Small intestine (tissue), 7 donors: ENCODE measurements at regions not wholly inside any gene's neighbourhood (a gene's known extent, or its start where the extent isn't known, plus 50 kb on each side); places are given as distances from the start of the nearest gene placed in this dataset.
"Not testable (repeated sequence)": the region's sequence is repeated elsewhere in the genome, so short reads cannot be mapped to it uniquely, and the experiment has no call there.

Experiments used
- DNase-seq, 2 donors: peaks; one replicate each; pipeline versions ENCODE4 v3.0.0 to v3.0.0-alpha.2; 2013
- FAIRE-seq: peaks from 2 replicates; lab custom pipeline; 2012; peaks lifted over from hg19 to GRCh38; lab: Jason Lieb, UNC
- H3K27ac ChIP-seq, 3 donors: one replicate each; pipeline ENCODE4 v1.5.1; 2013; ENCODE audit warnings: low read length in 2 of 3, mild to moderate bottlenecking in 2 of 3, control low read depth in 1 of 3, inconsistent platforms in 1 of 3, low read depth in 1 of 3, moderate library complexity in 1 of 3
- H3K27me3 ChIP-seq, 3 donors: one replicate each; pipeline ENCODE4 v1.6.1; 2013; ENCODE audit warnings: low read length in 3 of 3, inconsistent platforms in 1 of 3; ENCODE audit not compliant: control insufficient read depth in 3 of 3, insufficient read depth in 3 of 3
- H3K36me3 ChIP-seq, 3 donors: one replicate each; pipeline ENCODE4 v1.6.1; 2013; ENCODE audit warnings: low read length in 3 of 3, inconsistent platforms in 1 of 3, low read depth in 1 of 3, mild to moderate bottlenecking in 1 of 3, moderate library complexity in 1 of 3; ENCODE audit not compliant: control insufficient read depth in 3 of 3, insufficient read depth in 2 of 3
- H3K4me1 ChIP-seq, 3 donors: one replicate each; pipeline ENCODE4 v1.6.1; 2013; ENCODE audit warnings: low read length in 2 of 3, inconsistent platforms in 1 of 3, low read depth in 1 of 3, mild to moderate bottlenecking in 1 of 3, moderate library complexity in 1 of 3; ENCODE audit not compliant: control insufficient read depth in 3 of 3, insufficient read depth in 2 of 3
- H3K4me3 ChIP-seq, 3 donors: one replicate each; pipeline ENCODE4 v1.5.1; 2013; ENCODE audit warnings: low read length in 3 of 3, control low read depth in 1 of 3, inconsistent platforms in 1 of 3, low read depth in 1 of 3, mild to moderate bottlenecking in 1 of 3, moderate library complexity in 1 of 3
- H3K9me3 ChIP-seq, 2 donors: one replicate each; pipeline ENCODE4 v1.6.1; 2013; ENCODE audit warnings: low read depth in 1 of 2, low read length in 1 of 2; ENCODE audit not compliant: control insufficient read depth in 2 of 2, insufficient read depth in 1 of 2
- WGBS, 3 donors: extraction: QIAGEN DNeasy Blood & Tissue Kit; methylation state at CpG; one replicate each; pipeline ENCODE4 v1.1.7; 2013; 5-methylcytosine and 5-hydroxymethylcytosine counted together
- donor health status: healthy with polysubstance abuse.
- donor health status: control.
- donor health status: control.
- donor health status: Bipolar disorder and iron deficiency.
- donor health status: healthy.

GRCh38 chr7:91463330-91463729, 199.1 kb downstream of the FZD1 start:
- Histone ChIP-seq H3K27ac (no peak overlapping the region), H3K4me1 (no peaks in the 10 kb centered on the region), H3K4me3 (no peak overlapping the region), H3K36me3 (no peaks in the 10 kb centered on the region), H3K9me3 (peaks cover 0 to 2% of the 10 kb centered on the region in 2 donors), H3K27me3 (no peaks in the 10 kb centered on the region)
- DNase-seq (no peak), FAIRE-seq (no peak)
- 80 to 89% (median 86%) methylated on average over 14 to 15 of the region's 15 CpGs for WGBS, 3 donors

DNA sequence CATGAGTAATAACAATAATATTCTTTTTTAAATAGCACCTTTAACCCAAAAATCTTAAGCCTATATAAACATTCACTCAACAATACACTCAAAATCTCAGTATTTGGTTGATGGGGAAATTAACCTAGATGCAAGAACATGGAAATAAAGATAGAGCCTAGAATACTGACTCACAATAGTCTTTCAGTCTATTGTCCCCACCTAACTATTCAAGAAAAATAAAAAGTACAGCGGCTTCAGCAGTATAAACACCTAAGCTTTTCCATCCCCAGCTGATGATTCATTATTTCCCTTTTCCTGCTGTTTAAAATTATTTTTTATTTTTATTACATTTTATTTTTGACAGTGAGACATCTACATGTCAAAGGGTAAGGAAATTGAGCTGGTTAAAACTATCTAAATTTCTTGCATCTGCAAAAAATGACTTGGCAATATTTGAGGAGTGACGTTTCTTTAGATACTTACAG, 201.4 kb downstream of the FZD1 start:
- Histone ChIP-seq H3K9me3 (peaks cover 0 to 2% of the 10 kb centered on the region in 2 donors), H3K4me3 (no peak overlapping the region), H3K27ac (no peak overlapping the region), H3K36me3 (no peaks in the 10 kb centered on the region), H3K27me3 (no peaks in the 10 kb centered on the region), H3K4me1 (no peaks in the 10 kb centered on the region)
- DNase-seq (no peak), FAIRE-seq (no peak)
- 57 to 73% (median 69%) methylated on average over 2 of the region's 2 CpGs for WGBS, 3 donors

- FAIRE-seq = no peak
These were observed 204.0 kb downstream of the FZD1 start for GRCh38 chr7:91468256-91468655.

DNA sequence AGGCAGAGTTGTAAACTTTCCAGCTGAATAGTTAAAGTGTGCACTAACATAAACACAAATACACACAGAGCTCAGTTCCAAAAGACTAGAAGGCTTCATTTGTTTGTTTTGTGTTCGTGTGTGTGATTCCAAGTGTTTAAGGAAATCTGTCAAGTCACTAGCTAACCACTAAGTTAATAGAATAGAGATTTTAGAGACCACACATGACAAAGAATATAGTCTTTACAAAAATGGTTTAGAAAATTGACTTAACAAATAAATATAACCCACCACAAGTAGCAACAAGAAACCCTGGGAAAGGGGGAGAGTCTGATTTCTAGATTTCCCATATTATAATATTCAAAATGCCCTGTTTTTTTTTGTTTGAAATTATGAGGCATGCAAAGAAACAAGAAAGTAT, 209.4 kb downstream of the FZD1 start:
- DNase-seq = no peak
- no peaks in the 10 kb centered on the region for H3K4me1 ChIP-seq
- no peak for FAIRE-seq
- H3K36me3 ChIP-seq = no peaks in the 10 kb centered on the region
- H3K27ac ChIP-seq = no peak overlapping the region
- H3K27me3 ChIP-seq = no peaks in the 10 kb centered on the region
- 37 to 49% (median 46%) methylated on average over 1 of the region's 1 CpG for WGBS, 3 donors
- H3K9me3 ChIP-seq = peaks cover 0 to 12% of the 10 kb centered on the region in 2 donors
- no peak overlapping the region for H3K4me3 ChIP-seq

More at GRCh38 chr7:91468256-91468655, 204.0 kb downstream of the FZD1 start:
- Histone ChIP-seq H3K4me3 (no peak overlapping the region), H3K4me1 (no peaks in the 10 kb centered on the region), H3K9me3 (peaks cover 0 to 9% of the 10 kb centered on the region in 2 donors), H3K27ac (no peak overlapping the region), H3K36me3 (no peaks in the 10 kb centered on the region), H3K27me3 (no peaks in the 10 kb centered on the region)
- DNase-seq = no peak

GRCh38 chr7:91474074-91474473, 209.8 kb downstream of the FZD1 start:
- no peaks in the 10 kb centered on the region for H3K27me3 ChIP-seq
- peaks cover 0 to 12% of the 10 kb centered on the region in 2 donors for H3K9me3 ChIP-seq
- FAIRE-seq (no peak), DNase-seq (no peak)
- 86 to 98% (median 86%) methylated on average over 1 of the region's 1 CpG for WGBS, 3 donors
- H3K4me3 ChIP-seq = no peak overlapping the region
- H3K36me3 ChIP-seq = no peaks in the 10 kb centered on the region
- H3K4me1 ChIP-seq = no peaks in the 10 kb centered on the region
- H3K27ac ChIP-seq = no peak overlapping the region

- FAIRE-seq, H3K36me3 ChIP-seq, DNase-seq, H3K4me1 ChIP-seq, H3K27me3 ChIP-seq, H3K4me3 ChIP-seq, H3K9me3 ChIP-seq, H3K27ac ChIP-seq: not testable (repeated sequence)
- 78 to 87% (median 85%) methylated on average over 5 of the region's 5 CpGs for WGBS, 3 donors
These were observed 216.2 kb downstream of the FZD1 start for GRCh38 chr7:91480470-91480869.

DNA sequence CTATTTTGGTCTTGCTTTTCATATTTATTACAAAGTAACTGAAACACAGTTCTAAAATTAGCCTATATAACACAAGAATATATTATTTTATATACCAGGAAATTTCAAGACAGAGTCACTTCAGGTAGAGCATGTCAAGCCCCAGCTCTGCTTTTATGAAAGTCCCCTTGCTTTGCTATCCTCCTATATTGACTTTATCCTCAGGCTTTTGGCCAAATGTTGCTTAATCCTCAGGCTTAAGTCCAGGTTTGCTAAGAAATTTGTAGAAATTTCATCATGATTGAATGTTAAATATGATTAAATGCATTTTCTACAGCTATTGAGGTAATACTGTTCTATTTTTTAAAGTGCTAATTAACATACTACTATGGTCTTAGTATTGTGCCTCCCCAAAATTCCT, 227.6 kb downstream of the FZD1 start:
- Histone ChIP-seq H3K4me1 (no peaks in the 10 kb centered on the region), H3K27ac (no peak overlapping the region), H3K36me3 (no peaks in the 10 kb centered on the region), H3K4me3 (no peak overlapping the region), H3K9me3 (no peaks in the 10 kb centered on the region), H3K27me3 (no peaks in the 10 kb centered on the region)
- FAIRE-seq (no peak), DNase-seq (no peak)

GRCh38 chr7:91492317-91492716, 228.1 kb downstream of the FZD1 start:
- 88 to 92% (median 90%) methylated on average over 2 of the region's 2 CpGs for WGBS, 3 donors
- no peak for DNase-seq

GRCh38 chr7:91492773-91493172, 228.5 kb downstream of the FZD1 start:
- Histone ChIP-seq H3K36me3 (no peaks in the 10 kb centered on the region), H3K9me3 (no peaks in the 10 kb centered on the region), H3K4me1 (no peaks in the 10 kb centered on the region), H3K4me3 (no peak overlapping the region), H3K27me3 (no peaks in the 10 kb centered on the region), H3K27ac (no peak overlapping the region)
- no peak for DNase-seq
- FAIRE-seq = no peak
- 68 to 77% (median 74%) methylated on average over 3 of the region's 3 CpGs for WGBS, 3 donors

More at GRCh38 chr7:91492317-91492716, 228.1 kb downstream of the FZD1 start:
- Histone ChIP-seq H3K4me3 (no peak overlapping the region), H3K4me1 (no peaks in the 10 kb centered on the region), H3K27me3 (no peaks in the 10 kb centered on the region), H3K27ac (no peak overlapping the region), H3K36me3 (no peaks in the 10 kb centered on the region), H3K9me3 (no peaks in the 10 kb centered on the region)
- FAIRE-seq = no peak
